GM12875 (cell line): ENCODE measurements at regions not wholly inside any gene's neighbourhood (a gene's known extent, or its start where the extent isn't known, plus 50 kb on each side); places are given as distances from the start of the nearest gene placed in this dataset.

ENCODE experiments used
- H3K4me3 ChIP-seq: one replicate; pipeline ENCODE4 v1.5.1; 2011; ENCODE audit warnings: low read depth, low read length, control low read depth
- TF ChIP-seq, protein P1 (sequence below): IDR thresholded peaks from 2 replicates; pipeline ENCODE4 v1.5.1; 2011; ENCODE audit warnings: low read depth, mild to moderate bottlenecking, control low read depth, inconsistent platforms, low read length, moderate library complexity, borderline replicate concordance; ENCODE audit not compliant: insufficient read depth

DNA sequence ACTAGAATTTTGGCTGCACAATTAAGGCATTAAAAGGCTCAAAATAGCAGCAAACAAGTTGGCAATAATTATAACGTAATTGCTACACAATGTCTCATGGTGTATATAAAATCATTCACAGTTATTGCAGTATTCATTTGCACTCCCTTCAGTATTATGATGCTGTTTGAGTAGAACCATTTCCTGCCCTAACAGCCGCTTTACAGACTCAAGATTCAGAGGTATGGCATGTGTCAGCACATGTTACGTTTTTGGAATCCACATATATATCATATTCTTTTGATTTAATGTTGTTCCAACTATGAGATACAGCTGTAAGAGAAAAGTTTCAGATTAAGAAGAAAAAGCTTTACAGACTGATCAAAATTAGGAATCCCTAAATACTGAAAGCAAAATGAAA lies 56.3 kb upstream of the NCKAP5 start:
- TF ChIP-seq, protein P1, sequence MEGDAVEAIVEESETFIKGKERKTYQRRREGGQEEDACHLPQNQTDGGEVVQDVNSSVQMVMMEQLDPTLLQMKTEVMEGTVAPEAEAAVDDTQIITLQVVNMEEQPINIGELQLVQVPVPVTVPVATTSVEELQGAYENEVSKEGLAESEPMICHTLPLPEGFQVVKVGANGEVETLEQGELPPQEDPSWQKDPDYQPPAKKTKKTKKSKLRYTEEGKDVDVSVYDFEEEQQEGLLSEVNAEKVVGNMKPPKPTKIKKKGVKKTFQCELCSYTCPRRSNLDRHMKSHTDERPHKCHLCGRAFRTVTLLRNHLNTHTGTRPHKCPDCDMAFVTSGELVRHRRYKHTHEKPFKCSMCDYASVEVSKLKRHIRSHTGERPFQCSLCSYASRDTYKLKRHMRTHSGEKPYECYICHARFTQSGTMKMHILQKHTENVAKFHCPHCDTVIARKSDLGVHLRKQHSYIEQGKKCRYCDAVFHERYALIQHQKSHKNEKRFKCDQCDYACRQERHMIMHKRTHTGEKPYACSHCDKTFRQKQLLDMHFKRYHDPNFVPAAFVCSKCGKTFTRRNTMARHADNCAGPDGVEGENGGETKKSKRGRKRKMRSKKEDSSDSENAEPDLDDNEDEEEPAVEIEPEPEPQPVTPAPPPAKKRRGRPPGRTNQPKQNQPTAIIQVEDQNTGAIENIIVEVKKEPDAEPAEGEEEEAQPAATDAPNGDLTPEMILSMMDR, result no peak
- H3K4me3 ChIP-seq, result no peak overlapping the region

DNA sequence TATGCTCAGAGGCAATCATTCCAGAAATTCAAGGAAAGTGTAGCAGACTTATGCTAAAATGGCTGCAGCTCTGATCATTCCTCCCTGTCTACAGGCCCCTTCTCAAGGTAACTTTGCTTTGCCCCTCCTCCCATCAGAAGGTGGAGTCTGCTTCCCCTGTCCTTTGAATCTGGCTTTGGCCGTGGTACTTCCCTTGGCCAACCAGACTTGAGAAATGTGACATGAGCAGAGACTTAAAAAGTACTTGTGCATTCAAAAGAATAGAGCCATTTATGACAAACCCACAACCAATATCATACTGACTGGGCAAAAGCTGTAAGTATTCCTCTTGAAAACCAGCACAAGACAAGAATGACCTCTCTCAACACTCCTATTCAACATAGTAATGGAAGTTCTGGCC lies 59.5 kb upstream of the NCKAP5 start:
- no peak overlapping the region for H3K4me3 ChIP-seq
- TF ChIP-seq, protein P1, result no peak

DNA sequence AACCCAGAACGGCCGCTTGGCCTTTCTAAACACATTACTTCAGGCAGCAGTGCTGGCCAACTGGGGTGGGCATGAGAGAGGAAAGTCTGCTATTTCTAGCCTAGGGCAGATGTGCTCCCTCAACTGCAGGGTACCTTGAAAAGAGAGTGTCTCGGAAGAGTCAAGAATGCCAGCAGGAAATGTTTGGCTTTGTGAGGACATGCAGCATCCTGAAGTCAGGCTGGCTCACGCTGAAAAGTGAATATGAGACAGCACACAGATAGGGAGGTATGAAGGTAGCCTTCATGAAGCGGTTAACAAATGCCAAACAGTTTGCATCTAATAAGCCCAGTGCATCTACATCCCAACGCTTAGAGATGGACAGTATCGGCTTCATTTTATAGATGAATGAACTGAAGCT lies 65.0 kb upstream of the NCKAP5 start:
- TF ChIP-seq, protein P1, result no peak
- H3K4me3 ChIP-seq, result no peak overlapping the region

DNA sequence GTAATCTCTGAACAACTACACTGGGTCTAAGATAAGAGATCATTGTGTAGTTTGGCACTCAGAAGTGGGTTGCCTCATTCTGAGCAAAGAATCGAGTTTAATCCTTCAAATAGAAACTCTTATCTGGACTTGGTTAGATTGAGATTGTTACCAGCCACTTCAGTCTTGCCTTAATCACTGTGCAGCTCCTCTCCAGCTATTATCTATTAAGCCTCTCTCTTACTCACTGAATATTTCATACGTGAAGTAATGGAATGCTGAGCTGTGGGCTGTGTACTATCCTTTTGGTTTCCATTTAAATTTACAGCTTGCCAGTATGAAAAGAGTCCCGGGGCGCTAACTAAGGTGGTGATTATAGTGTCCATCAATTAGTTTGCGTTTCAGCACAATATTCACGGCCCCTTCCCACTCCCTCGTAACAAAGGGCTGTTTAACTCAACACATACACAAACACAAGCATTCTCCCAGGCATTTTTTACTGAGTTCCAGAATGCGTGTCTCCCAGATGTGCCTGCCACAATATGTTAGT lies 65.7 kb upstream of the NCKAP5 start:
- TF ChIP-seq, protein P1, result no peak
- H3K4me3 ChIP-seq, result no peak overlapping the region

DNA sequence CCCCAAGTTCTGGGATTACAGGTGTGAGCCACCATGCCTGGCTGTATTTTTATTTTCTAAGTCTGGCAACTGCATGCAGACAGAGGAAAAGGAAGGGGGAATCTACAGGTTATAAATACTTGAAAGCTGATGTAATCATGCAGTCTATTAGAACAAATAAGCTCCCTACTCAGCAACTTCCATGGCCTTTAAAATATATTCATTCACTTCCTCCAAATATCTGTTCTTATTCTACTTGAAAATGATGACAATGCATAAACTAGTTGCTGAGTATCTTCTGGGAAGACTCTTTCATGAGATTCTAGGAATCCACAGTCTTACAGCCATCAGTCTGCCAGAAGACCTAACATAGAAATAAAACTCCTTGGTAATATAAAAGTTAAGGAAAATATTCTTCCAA lies 66.9 kb upstream of the NCKAP5 start:
- no peak overlapping the region for H3K4me3 ChIP-seq
- TF ChIP-seq, protein P1, result no peak

DNA sequence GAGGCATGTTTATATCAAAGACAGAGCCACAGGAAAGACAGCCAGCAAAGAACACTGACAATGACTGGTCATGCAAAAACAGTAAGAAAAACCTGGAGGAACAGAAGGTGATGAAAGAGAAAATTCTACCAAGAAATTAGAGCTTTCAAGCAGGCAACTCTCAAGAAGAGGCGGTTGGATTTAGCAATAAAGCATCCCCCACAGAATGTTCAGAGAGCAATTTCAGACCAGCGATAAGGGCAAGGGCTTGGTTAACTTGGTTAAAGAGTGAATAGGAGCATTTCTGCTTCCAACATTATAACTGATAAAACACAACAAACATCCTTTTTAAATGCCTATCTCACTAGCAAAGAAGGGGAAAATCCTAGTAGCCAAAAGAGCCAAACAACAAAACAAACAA lies 68.0 kb upstream of the NCKAP5 start:
- H3K4me3 ChIP-seq, result no peak overlapping the region
- TF ChIP-seq, protein P1, result no peak

DNA sequence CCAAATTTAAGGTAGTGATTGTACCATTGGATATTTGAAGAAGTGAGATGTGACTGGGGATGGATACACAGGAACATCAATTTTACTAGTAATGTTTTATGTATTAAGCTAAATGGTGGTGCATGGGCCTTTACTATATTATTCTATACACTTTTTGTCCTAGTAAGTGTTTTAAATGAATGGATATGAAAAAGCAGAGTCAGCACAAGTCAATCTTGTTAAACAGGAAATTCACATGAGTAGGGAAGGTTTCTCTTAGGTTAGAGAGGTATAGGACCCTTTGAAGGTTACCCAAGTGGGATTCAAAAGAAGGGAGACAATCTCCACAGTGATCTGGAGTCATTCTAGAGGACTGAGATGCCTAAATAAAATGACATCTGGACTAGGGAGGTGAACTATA lies 71.8 kb upstream of the NCKAP5 start:
- TF ChIP-seq, protein P1, result no peak
- no peak overlapping the region for H3K4me3 ChIP-seq
